ENCODE measurements at regions not wholly inside any gene's neighbourhood (a gene's known extent, or its start where the extent isn't known, plus 50 kb on each side); places are given as distances from the start of the nearest gene placed in this dataset.

GRCh38 chr16:55214412-55214811 lies 109.6 kb upstream of the IRX6 start:
- TF ChIP-seq, protein P1, sequence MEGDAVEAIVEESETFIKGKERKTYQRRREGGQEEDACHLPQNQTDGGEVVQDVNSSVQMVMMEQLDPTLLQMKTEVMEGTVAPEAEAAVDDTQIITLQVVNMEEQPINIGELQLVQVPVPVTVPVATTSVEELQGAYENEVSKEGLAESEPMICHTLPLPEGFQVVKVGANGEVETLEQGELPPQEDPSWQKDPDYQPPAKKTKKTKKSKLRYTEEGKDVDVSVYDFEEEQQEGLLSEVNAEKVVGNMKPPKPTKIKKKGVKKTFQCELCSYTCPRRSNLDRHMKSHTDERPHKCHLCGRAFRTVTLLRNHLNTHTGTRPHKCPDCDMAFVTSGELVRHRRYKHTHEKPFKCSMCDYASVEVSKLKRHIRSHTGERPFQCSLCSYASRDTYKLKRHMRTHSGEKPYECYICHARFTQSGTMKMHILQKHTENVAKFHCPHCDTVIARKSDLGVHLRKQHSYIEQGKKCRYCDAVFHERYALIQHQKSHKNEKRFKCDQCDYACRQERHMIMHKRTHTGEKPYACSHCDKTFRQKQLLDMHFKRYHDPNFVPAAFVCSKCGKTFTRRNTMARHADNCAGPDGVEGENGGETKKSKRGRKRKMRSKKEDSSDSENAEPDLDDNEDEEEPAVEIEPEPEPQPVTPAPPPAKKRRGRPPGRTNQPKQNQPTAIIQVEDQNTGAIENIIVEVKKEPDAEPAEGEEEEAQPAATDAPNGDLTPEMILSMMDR (IDR thresholded peaks at IDR 0.05; ENCODE audit: low read depth, low read length), result no peak
- H3K4me3 ChIP-seq (ENCODE audit: low read depth, low read length), result no peak overlapping the region
- DNase-seq (ENCODE audit: low read depth, low spot score), result no peak
- in situ Hi-C loops (cut with HindIII; ENCODE audit: low sequenced_read_pairs), result no loop called here

GRCh38 chr16:55214974-55215494 lies 109.0 kb upstream of the IRX6 start:
- no peak for DNase-seq (ENCODE audit: low read depth, low spot score)
- H3K4me3 ChIP-seq (ENCODE audit: low read depth, low read length), result no peak overlapping the region
- TF ChIP-seq, protein P1 (IDR thresholded peaks at IDR 0.05; ENCODE audit: low read depth, low read length), result no peak
- in situ Hi-C loops (cut with HindIII; ENCODE audit: low sequenced_read_pairs), result no loop called here

- no peak for DNase-seq (ENCODE audit: low read depth, low spot score)
These were observed 106.6 kb upstream of the IRX6 start for GRCh38 chr16:55217392-55217791.

DNA sequence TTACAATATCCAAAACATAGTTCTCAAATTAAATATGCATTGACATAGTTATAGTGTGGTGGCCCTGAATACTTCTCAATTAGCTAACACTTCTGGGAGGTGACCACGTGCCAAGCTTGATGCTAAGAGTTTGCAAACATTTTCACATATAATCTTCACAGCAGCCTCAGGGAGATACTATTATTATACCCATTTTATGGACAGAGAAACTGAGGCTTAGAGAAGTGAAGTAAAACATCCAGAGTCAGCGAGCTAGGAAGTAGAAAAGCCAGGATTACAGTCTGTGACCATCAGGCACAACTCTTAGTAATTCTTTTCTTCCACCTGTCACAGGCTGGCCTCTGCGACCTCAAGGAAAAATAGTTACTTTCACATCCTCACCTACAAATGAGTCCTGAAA lies 102.2 kb upstream of the IRX6 start:
- in situ Hi-C loops (cut with HindIII; ENCODE audit: low sequenced_read_pairs), result no loop called here
- H3K4me3 ChIP-seq (ENCODE audit: low read depth, low read length), result no peak overlapping the region
- TF ChIP-seq, protein P1 (IDR thresholded peaks at IDR 0.05; ENCODE audit: low read depth, low read length), result no peak
- no peak for DNase-seq (ENCODE audit: low read depth, low spot score)

More at GRCh38 chr16:55217392-55217791, 106.6 kb upstream of the IRX6 start:
- in situ Hi-C loops (cut with HindIII; ENCODE audit: low sequenced_read_pairs), result no loop called here
- TF ChIP-seq, protein P1 (IDR thresholded peaks at IDR 0.05; ENCODE audit: low read depth, low read length), result no peak
- no peak overlapping the region for H3K4me3 ChIP-seq (ENCODE audit: low read depth, low read length)

- TF ChIP-seq, protein P1 (IDR thresholded peaks at IDR 0.05; ENCODE audit: low read depth, low read length), result no peak
- no peak for DNase-seq (ENCODE audit: low read depth, low spot score)
- H3K4me3 ChIP-seq (ENCODE audit: low read depth, low read length), result no peak overlapping the region
- in situ Hi-C loops (cut with HindIII; ENCODE audit: low sequenced_read_pairs), result no loop called here
These were observed 101.5 kb upstream of the IRX6 start for GRCh38 chr16:55222486-55222885.

- H3K4me3 ChIP-seq (ENCODE audit: low read depth, low read length), result no peak overlapping the region
- DNase-seq (ENCODE audit: low read depth, low spot score), result no peak
- in situ Hi-C loops (cut with HindIII; ENCODE audit: low sequenced_read_pairs), result no loop called here
- TF ChIP-seq, protein P1 (IDR thresholded peaks at IDR 0.05; ENCODE audit: low read depth, low read length), result no peak
These were observed 97.9 kb upstream of the IRX6 start for GRCh38 chr16:55225972-55226542.
